B cell (primary cell): ENCODE measurements at regions not wholly inside any gene's neighbourhood (a gene's known extent, or its start where the extent isn't known, plus 50 kb on each side); places are given as distances from the start of the nearest gene placed in this dataset.

Experiments
- ATAC-seq: fragments of 200-7000 bp; cut with Tn5 transposase; one replicate; pipeline ENCODE4 v1.10.0; 2021; ENCODE audit warnings: low read depth, mild to moderate bottlenecking, moderate number of reproducible peaks, moderate library complexity
- CTCF ChIA-PET: fragments of 350-600 bp; sonication (Branson Sonifier 250); formaldehyde crosslinking; loops from one replicate; lab custom pipeline; 2021; ENCODE audit warnings: antibody characterized with exemption, inconsistent platforms; lab: Charles Lee
- POLR2A ChIA-PET: fragments of 350-600 bp; sonication (Branson Sonifier 250); formaldehyde crosslinking; loops from one replicate; lab custom pipeline; 2021; ENCODE audit warnings: antibody characterized with exemption; lab: Charles Lee
- DNase-seq: peaks from one replicate; pipeline ENCODE4 v3.0.0; 2013
- H2AFZ ChIP-seq: 2 replicates; pipeline ENCODE4 v1.6.1; 2012; ENCODE audit warnings: mild to moderate bottlenecking, low read depth, low read length; ENCODE audit not compliant: insufficient read depth, poor library complexity, severe bottlenecking
- H3K27ac ChIP-seq, 2 donors: 1 replicate in 1 of 2; 2 replicates in 1 of 2; pipeline ENCODE4 v1.5.1; 2012 to 2013; ENCODE audit warnings: low read length in 2 of 2, mild to moderate bottlenecking in 2 of 2, moderate library complexity in 1 of 2
- H3K27me3 ChIP-seq, 4 experiments: fragments of 200-600 bp in 1 of 4; sonication (generic) in 1 of 4; replicated peaks in 1 of 4; 1 replicate in 2 of 4; 2 replicates in 2 of 4; pipeline versions ENCODE4 v1.6.1 to v1.7.0; 2013 to 2016; ENCODE audit warnings: low read length in 3 of 4, mild to moderate bottlenecking in 2 of 4, mixed read lengths in 1 of 4, moderate library complexity in 1 of 4; ENCODE audit not compliant: insufficient read depth in 4 of 4, control insufficient read depth in 3 of 4; ENCODE audit errors: control extremely low read depth in 1 of 4
- H3K36me3 ChIP-seq, 2 experiments: replicated peaks in 1 of 2; 1 replicate in 1 of 2; 2 replicates in 1 of 2; pipeline versions ENCODE4 v1.6.1 to v1.7.1; 2013; ENCODE audit warnings: low read length in 1 of 2; ENCODE audit not compliant: insufficient read depth in 2 of 2, control insufficient read depth in 1 of 2; ENCODE audit errors: control extremely low read depth in 1 of 2, extremely low read depth in 1 of 2
- H3K4me1 ChIP-seq, 2 donors: fragments of 200-600 bp in 1 of 2; sonication (generic) in 1 of 2; 1 replicate in 1 of 2; 2 replicates in 1 of 2; pipeline versions ENCODE4 v1.5.1 to v1.6.1; 2013 to 2017; ENCODE audit warnings: low read length in 2 of 2; ENCODE audit not compliant: control insufficient read depth in 2 of 2, insufficient read depth in 2 of 2
- H3K4me2 ChIP-seq: replicated peaks from 2 replicates; pipeline ENCODE3; 2012; ENCODE audit warnings: mild to moderate bottlenecking, low read depth, low read length; ENCODE audit not compliant: poor library complexity, severe bottlenecking
- H3K4me3 ChIP-seq, 5 experiments: fragments of 200-600 bp in 1 of 5; sonication (generic) in 1 of 5; 1 replicate in 3 of 5; 2 replicates in 2 of 5; pipeline versions ENCODE4 v1.5.1 to v1.7.0; 2011 to 2016; ENCODE audit warnings: low read length in 4 of 5, mild to moderate bottlenecking in 4 of 5, low read depth in 2 of 5, control low read depth in 1 of 5, moderate library complexity in 1 of 5; ENCODE audit not compliant: insufficient read depth in 1 of 5; ENCODE audit errors: control extremely low read depth in 1 of 5, extremely low read depth in 1 of 5
- H3K79me2 ChIP-seq: fragments of 200-600 bp; sonication (generic); one replicate; pipeline ENCODE4 v1.6.0; 2016; ENCODE audit warnings: low read length; ENCODE audit not compliant: control insufficient read depth, insufficient read depth
- H3K9ac ChIP-seq: fragments of 200-600 bp; sonication (generic); 2 replicates; pipeline ENCODE4 v1.6.1; 2017; ENCODE audit warnings: mild to moderate bottlenecking, low read length, moderate library complexity
- H3K9me3 ChIP-seq, 3 donors: one replicate each; pipeline versions ENCODE4 v1.6.1 to v1.7.1; 2013; ENCODE audit warnings: low read length in 2 of 3; ENCODE audit not compliant: control insufficient read depth in 2 of 3, insufficient read depth in 1 of 3; ENCODE audit errors: control extremely low read depth in 1 of 3
- H4K20me1 ChIP-seq: 2 replicates; pipeline ENCODE4 v1.6.0; 2012; ENCODE audit warnings: mild to moderate bottlenecking, low read length; ENCODE audit not compliant: insufficient read depth, control insufficient read depth, poor library complexity, severe bottlenecking
- H3K27ac Mint-ChIP-seq: one replicate; pipeline ENCODE4 v1.8.0; 2021; ENCODE audit warnings: mixed read lengths
- H3K27me3 Mint-ChIP-seq: one replicate; pipeline ENCODE4 v1.8.0; 2021; ENCODE audit warnings: mixed read lengths
- H3K4me1 Mint-ChIP-seq: one replicate; pipeline ENCODE4 v1.8.0; 2021; ENCODE audit warnings: mixed read lengths
- H3K4me3 Mint-ChIP-seq: one replicate; pipeline ENCODE4 v1.8.0; 2021; ENCODE audit warnings: mixed read lengths
- H3K9me3 Mint-ChIP-seq: one replicate; pipeline ENCODE4 v1.8.0; 2022; ENCODE audit warnings: mixed read lengths; ENCODE audit not compliant: insufficient read depth
- EZH2 ChIP-seq: IDR thresholded peaks from 2 replicates; pipeline ENCODE4 v1.6.1; 2012; ENCODE audit warnings: borderline replicate concordance, low read depth, mild to moderate bottlenecking, moderate library complexity, low read length; ENCODE audit not compliant: insufficient read depth, poor library complexity, severe bottlenecking
- WGBS: methylation state at CpG from one replicate; pipeline ENCODE4 v1.1.5; 2013; ENCODE audit warnings: missing lambda C conversion rate; ENCODE audit not compliant: insufficient coverage; 5-methylcytosine and 5-hydroxymethylcytosine counted together
- intact Hi-C: fragments of 100-400 bp; cut with micrococcal nuclease; formaldehyde crosslinking; loops from one replicate; pipeline ENCODE4 v1.10.0; 2022
- TF ChIP-seq, protein P1 (sequence below): fragments of 200-600 bp; IDR thresholded peaks from one replicate; pipeline ENCODE4 v1.8.0; 2022; ENCODE audit warnings: antibody characterized with exemption, mild to moderate bottlenecking

DNA sequence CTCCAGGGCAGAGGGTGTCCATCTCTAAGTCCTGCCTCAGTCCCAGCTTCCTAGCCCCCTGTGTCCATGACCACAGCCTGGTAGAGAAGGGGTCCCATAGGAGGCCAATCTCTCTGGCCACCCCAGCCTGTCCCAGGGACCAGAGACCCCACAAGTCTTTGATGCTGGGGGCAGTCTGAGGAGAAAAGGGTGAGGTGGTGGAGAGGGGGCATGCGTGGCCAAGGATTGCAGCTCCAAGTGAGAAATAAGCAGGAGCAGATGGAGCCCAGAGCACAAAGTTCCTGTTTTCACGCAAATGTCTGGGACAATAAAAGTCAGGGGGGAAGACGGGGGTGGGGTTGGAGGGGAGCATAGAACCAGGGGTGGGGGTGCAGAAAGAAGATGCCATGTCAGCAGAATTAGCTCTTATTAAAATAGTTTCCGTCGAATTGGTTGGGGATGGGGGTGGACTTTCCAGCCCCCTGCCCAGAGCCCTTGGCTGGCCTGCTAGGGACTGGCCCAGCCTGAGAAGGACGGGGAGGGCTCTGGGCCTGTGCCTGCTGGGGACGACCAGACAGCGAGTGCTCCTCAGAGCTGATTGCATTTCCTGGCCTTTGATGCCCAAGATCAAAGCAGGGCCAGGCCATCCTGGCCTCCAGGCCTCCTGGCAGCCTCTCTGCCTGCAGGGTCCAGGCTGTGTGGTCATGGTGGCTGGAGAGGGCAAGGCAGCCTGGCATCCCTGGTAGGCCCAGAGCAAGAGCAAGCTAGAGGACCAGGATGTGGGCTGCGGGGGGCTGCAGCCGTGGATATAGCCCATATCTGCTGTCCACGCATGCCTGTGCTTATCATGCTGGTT is 337.1 kb downstream of the DYSF start:
- no peak for ATAC-seq
- Mint-ChIP-seq H3K4me3 (no peak overlapping the region), H3K27me3 (peaks cover 5% of the 10 kb centered on the region)

GRCh38 chr2:71789556-71790204 is 336.3 kb downstream of the DYSF start:
- Histone ChIP-seq H3K9me3 (no peaks in the 10 kb centered on the region), H4K20me1 (no peaks in the 10 kb centered on the region), H3K9ac (no peak overlapping the region), H3K4me1 (no peaks in the 10 kb centered on the region), H3K79me2 (no peaks in the 10 kb centered on the region), H3K4me3 (no peak overlapping the region), H3K36me3 (no peaks in the 10 kb centered on the region), H2AFZ (no peak overlapping the region), H3K27me3 (peaks cover 0 to 2% (median 0%) of the 10 kb centered on the region in 4 experiments), H3K27ac (no peak overlapping the region), H3K4me2 (no peak overlapping the region)
- no peak overlapping the region for H3K4me3 Mint-ChIP-seq
- H3K4me1 Mint-ChIP-seq, result no peaks in the 10 kb centered on the region
- intact Hi-C loops, result no loop called here
- 93% methylated on average over 12 of the region's 14 CpGs for WGBS
- ATAC-seq (no peak), DNase-seq (no peak)
- CTCF ChIA-PET, result no interaction called here
- POLR2A ChIA-PET, result no interaction called here
- TF ChIP-seq EZH2, result no peak
- TF ChIP-seq, protein P1, sequence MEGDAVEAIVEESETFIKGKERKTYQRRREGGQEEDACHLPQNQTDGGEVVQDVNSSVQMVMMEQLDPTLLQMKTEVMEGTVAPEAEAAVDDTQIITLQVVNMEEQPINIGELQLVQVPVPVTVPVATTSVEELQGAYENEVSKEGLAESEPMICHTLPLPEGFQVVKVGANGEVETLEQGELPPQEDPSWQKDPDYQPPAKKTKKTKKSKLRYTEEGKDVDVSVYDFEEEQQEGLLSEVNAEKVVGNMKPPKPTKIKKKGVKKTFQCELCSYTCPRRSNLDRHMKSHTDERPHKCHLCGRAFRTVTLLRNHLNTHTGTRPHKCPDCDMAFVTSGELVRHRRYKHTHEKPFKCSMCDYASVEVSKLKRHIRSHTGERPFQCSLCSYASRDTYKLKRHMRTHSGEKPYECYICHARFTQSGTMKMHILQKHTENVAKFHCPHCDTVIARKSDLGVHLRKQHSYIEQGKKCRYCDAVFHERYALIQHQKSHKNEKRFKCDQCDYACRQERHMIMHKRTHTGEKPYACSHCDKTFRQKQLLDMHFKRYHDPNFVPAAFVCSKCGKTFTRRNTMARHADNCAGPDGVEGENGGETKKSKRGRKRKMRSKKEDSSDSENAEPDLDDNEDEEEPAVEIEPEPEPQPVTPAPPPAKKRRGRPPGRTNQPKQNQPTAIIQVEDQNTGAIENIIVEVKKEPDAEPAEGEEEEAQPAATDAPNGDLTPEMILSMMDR, result no peak
- H3K27ac Mint-ChIP-seq, result no peak overlapping the region
- no peaks in the 10 kb centered on the region for H3K9me3 Mint-ChIP-seq
- peaks cover 5% of the 10 kb centered on the region for H3K27me3 Mint-ChIP-seq

More for the DNA sequence above, 337.1 kb downstream of the DYSF start:
- Histone ChIP-seq H3K4me1 (no peaks in the 10 kb centered on the region), H3K9ac (no peak overlapping the region), H3K36me3 (no peaks in the 10 kb centered on the region), H3K4me2 (no peak overlapping the region), H2AFZ (no peak overlapping the region), H3K27me3 (no peaks in the 10 kb centered on the region), H3K27ac (no peak overlapping the region), H3K9me3 (no peaks in the 10 kb centered on the region), H3K4me3 (no peak overlapping the region), H3K79me2 (no peaks in the 10 kb centered on the region), H4K20me1 (no peaks in the 10 kb centered on the region)
- H3K4me1 Mint-ChIP-seq, result no peaks in the 10 kb centered on the region
- H3K27ac Mint-ChIP-seq, result no peak overlapping the region
- ChIA-PET CTCF (no interaction called here), POLR2A (no interaction called here)
- DNase-seq, result no peak
- WGBS, result 93% methylated on average over 10 of the region's 11 CpGs
- intact Hi-C loops, result no loop called here
- no peak for TF ChIP-seq EZH2
- TF ChIP-seq, protein P1, result no peak
- no peaks in the 10 kb centered on the region for H3K9me3 Mint-ChIP-seq
